ENCODE measurements at regions not wholly inside any gene's neighbourhood (a gene's known extent, or its start where the extent isn't known, plus 50 kb on each side); places are given as distances from the start of the nearest gene placed in this dataset.

GRCh38 chr4:138665851-138666250, 349.7 kb upstream of the NOCT start:
- H3K9me3 ChIP-seq: no peaks in the 10 kb centered on the region
- intact Hi-C loops (cut with DNase I): no loop called here
- no peak for ATAC-seq

GRCh38 chr4:138663883-138664282, 351.7 kb upstream of the NOCT start:
- no peak overlapping the region for H3K27ac ChIP-seq
- no peaks in the 10 kb centered on the region for H3K36me3 ChIP-seq
- intact Hi-C loops (cut with DNase I): no loop called here
- no peak for TF ChIP-seq CTCF (IDR thresholded peaks at IDR 0.05)
- DNase-seq (no peak), ATAC-seq (no peak)
- no peaks in the 10 kb centered on the region for H3K9me3 ChIP-seq
- no peaks in the 10 kb centered on the region for H3K4me1 ChIP-seq
- H3K27me3 ChIP-seq: no peaks in the 10 kb centered on the region
- no peak overlapping the region for H3K4me3 ChIP-seq

More at GRCh38 chr4:138665851-138666250, 349.7 kb upstream of the NOCT start:
- Histone ChIP-seq H3K4me1 (no peaks in the 10 kb centered on the region), H3K36me3 (no peaks in the 10 kb centered on the region), H3K4me3 (no peak overlapping the region), H3K27me3 (no peaks in the 10 kb centered on the region), H3K27ac (no peak overlapping the region)
- no peak for TF ChIP-seq CTCF (IDR thresholded peaks at IDR 0.05)
- DNase-seq: no peak

- no peaks in the 10 kb centered on the region for H3K36me3 ChIP-seq
- H3K27ac ChIP-seq: no peak overlapping the region
- intact Hi-C loops (cut with DNase I): no loop called here
- H3K9me3 ChIP-seq: no peaks in the 10 kb centered on the region
- H3K27me3 ChIP-seq: no peaks in the 10 kb centered on the region
- no peak for DNase-seq
- no peak for TF ChIP-seq CTCF (IDR thresholded peaks at IDR 0.05)
- ATAC-seq: no peak
- no peak overlapping the region for H3K4me3 ChIP-seq
- H3K4me1 ChIP-seq: no peaks in the 10 kb centered on the region
Measured at GRCh38 chr4:138659812-138660316, 355.7 kb upstream of the NOCT start.

GRCh38 chr4:138659037-138659811, 356.4 kb upstream of the NOCT start:
- Histone ChIP-seq H3K36me3 (no peaks in the 10 kb centered on the region), H3K4me1 (no peaks in the 10 kb centered on the region), H3K4me3 (no peak overlapping the region), H3K27me3 (no peaks in the 10 kb centered on the region), H3K27ac (no peak overlapping the region), H3K9me3 (no peaks in the 10 kb centered on the region)
- ATAC-seq: no peak
- DNase-seq: no peak
- no peak for TF ChIP-seq CTCF (IDR thresholded peaks at IDR 0.05)
- intact Hi-C loops (cut with DNase I): no loop called here

GRCh38 chr4:138658518-138658917, 357.1 kb upstream of the NOCT start:
- Histone ChIP-seq H3K36me3 (no peaks in the 10 kb centered on the region), H3K4me3 (no peak overlapping the region), H3K9me3 (no peaks in the 10 kb centered on the region), H3K27me3 (no peaks in the 10 kb centered on the region), H3K4me1 (no peaks in the 10 kb centered on the region), H3K27ac (no peak overlapping the region)
- DNase-seq: no peak
- no peak for TF ChIP-seq CTCF (IDR thresholded peaks at IDR 0.05)
- intact Hi-C loops (cut with DNase I): no loop called here
- no peak for ATAC-seq

Measured in left lung (tissue), 4 donors.